ENCODE measurements at regions not wholly inside any gene's neighbourhood (a gene's known extent, or its start where the extent isn't known, plus 50 kb on each side); places are given as distances from the start of the nearest gene placed in this dataset.

GRCh38 chr9:89817151-89817950 is 212.5 kb downstream of the GADD45G start:
- peaks cover 5% of the 10 kb centered on the region for H3K27me3 ChIP-seq
- TF ChIP-seq CTCF (IDR thresholded peaks at IDR 0.05) (no peak), POLR2A (IDR thresholded peaks at IDR 0.05) (no peak), POLR2AphosphoS5 (IDR thresholded peaks at IDR 0.05) (no peak), EP300 (IDR thresholded peaks at IDR 0.05) (no peak)
- H3K4me3 ChIP-seq: no peak overlapping the region
- ATAC-seq: no peak
- H3K9me3 ChIP-seq: no peaks in the 10 kb centered on the region
- no peak overlapping the region for H3K27ac ChIP-seq
- peaks cover 0 to 7% (median 0%) of the 10 kb centered on the region in 3 donors for H3K4me1 ChIP-seq
- no peaks in the 10 kb centered on the region for H3K36me3 ChIP-seq
- 64 to 71% methylated on average over 6 to 13 of the region's 13 CpGs for WGBS, 2 donors (ENCODE audit: low coverage in 1 of 2)

- Histone ChIP-seq H3K4me3 (no peak overlapping the region), H3K36me3 (no peaks in the 10 kb centered on the region), H3K27ac (no peak overlapping the region), H3K9me3 (no peaks in the 10 kb centered on the region), H3K4me1 (peaks cover 0 to 7% (median 0%) of the 10 kb centered on the region in 3 donors), H3K27me3 (no peaks in the 10 kb centered on the region)
- TF ChIP-seq POLR2A (IDR thresholded peaks at IDR 0.05) (no peak), EP300 (IDR thresholded peaks at IDR 0.05) (no peak), POLR2AphosphoS5 (IDR thresholded peaks at IDR 0.05) (no peak), CTCF (IDR thresholded peaks at IDR 0.05) (no peak)
- ATAC-seq: no peak
- WGBS, 2 donors (ENCODE audit: low coverage in 1 of 2): 78 to 96% methylated on average over 2 of the region's 2 CpGs
Observed at GRCh38 chr9:89820337-89820736, 215.5 kb downstream of the GADD45G start.

GRCh38 chr9:89821081-89821480 is 216.3 kb downstream of the GADD45G start:
- Histone ChIP-seq H3K9me3 (no peaks in the 10 kb centered on the region), H3K27me3 (no peaks in the 10 kb centered on the region), H3K27ac (no peak overlapping the region), H3K4me1 (peaks cover 0 to 4% (median 0%) of the 10 kb centered on the region in 3 donors), H3K36me3 (no peaks in the 10 kb centered on the region), H3K4me3 (no peak overlapping the region)
- no peak for TF ChIP-seq POLR2A (IDR thresholded peaks at IDR 0.05)
- WGBS, 2 donors (ENCODE audit: low coverage in 1 of 2): 76 to 88% methylated on average over 3 to 7 of the region's 7 CpGs
- no peak for ATAC-seq

- Histone ChIP-seq H3K4me3 (no peak overlapping the region), H3K36me3 (no peaks in the 10 kb centered on the region), H3K27ac (no peak overlapping the region), H3K9me3 (no peaks in the 10 kb centered on the region), H3K27me3 (no peaks in the 10 kb centered on the region), H3K4me1 (no peaks in the 10 kb centered on the region)
- TF ChIP-seq POLR2AphosphoS5 (IDR thresholded peaks at IDR 0.05) (no peak), POLR2A (IDR thresholded peaks at IDR 0.05) (no peak), EP300 (IDR thresholded peaks at IDR 0.05) (no peak), CTCF (IDR thresholded peaks at IDR 0.05) (no peak)
- no peak for ATAC-seq
- WGBS, 2 donors (ENCODE audit: low coverage in 1 of 2): 100% methylated on average over 1 of the region's 2 CpGs; no CpG with 5 or more reads in 1 of the 2 donors
Observed at GRCh38 chr9:89822996-89823395, 218.2 kb downstream of the GADD45G start.

- Histone ChIP-seq H3K27me3 (no peaks in the 10 kb centered on the region), H3K4me3 (no peak overlapping the region), H3K9me3 (peaks cover 0 to 6% (median 0%) of the 10 kb centered on the region in 3 donors), H3K36me3 (no peaks in the 10 kb centered on the region), H3K4me1 (no peaks in the 10 kb centered on the region), H3K27ac (no peak overlapping the region)
- ATAC-seq: no peak
- no peak for TF ChIP-seq POLR2AphosphoS5 (IDR thresholded peaks at IDR 0.05)
- TF ChIP-seq POLR2A (IDR thresholded peaks at IDR 0.05): no peak
- TF ChIP-seq EP300 (IDR thresholded peaks at IDR 0.05): no peak
- no peak for TF ChIP-seq CTCF (IDR thresholded peaks at IDR 0.05)
- 79 to 92% methylated on average over 3 of the region's 4 CpGs for WGBS, 2 donors (ENCODE audit: low coverage in 1 of 2)
Observed at GRCh38 chr9:89825669-89826068, 220.9 kb downstream of the GADD45G start.

Measured in gastroesophageal sphincter (tissue), 4 donors.